A549 (cell line): ENCODE measurements at regions not wholly inside any gene's neighbourhood (a gene's known extent, or its start where the extent isn't known, plus 50 kb on each side); places are given as distances from the start of the nearest gene placed in this dataset.

Experiments
- POLR2A ChIP-seq: IDR thresholded peaks from 2 replicates; pipeline ENCODE4 v1.6.1; 2012; ENCODE audit warnings: mild to moderate bottlenecking, low read length
- REST ChIP-seq: fragments of 200-600 bp; sonication (generic); IDR thresholded peaks from 2 replicates; pipeline ENCODE4 v1.6.1; 2016; ENCODE audit warnings: antibody characterized with exemption, mild to moderate bottlenecking, moderate library complexity

- TF ChIP-seq POLR2A (no peak), REST (no peak)
Measured at GRCh38 chr14:98925354-98926040, 346.5 kb downstream of the BCL11B start.
